Nephron (organoid): ENCODE measurements at regions not wholly inside any gene's neighbourhood (a gene's known extent, or its start where the extent isn't known, plus 50 kb on each side); places are given as distances from the start of the nearest gene placed in this dataset.

Experiments
- H3K27ac Mint-ChIP-seq, 3 experiments: 2 replicates each; pipeline ENCODE4 v1.8.0; 2020; ENCODE audit warnings: mixed read lengths in 3 of 3, mild to moderate bottlenecking in 2 of 3, moderate library complexity in 1 of 3
- H3K27me3 Mint-ChIP-seq: 2 replicates; pipeline ENCODE4 v1.8.0; 2021; ENCODE audit warnings: low read depth, mild to moderate bottlenecking, moderate library complexity, mixed read lengths
- H3K36me3 Mint-ChIP-seq: 2 replicates; pipeline ENCODE4 v1.8.0; 2020; ENCODE audit warnings: low read depth, mixed read lengths
- H3K4me1 Mint-ChIP-seq: 2 replicates; pipeline ENCODE4 v1.8.0; 2020; ENCODE audit warnings: mixed read lengths
- H3K4me3 Mint-ChIP-seq, 3 experiments: 2 replicates each; pipeline ENCODE4 v1.8.0; 2020; ENCODE audit warnings: mild to moderate bottlenecking in 3 of 3, mixed read lengths in 3 of 3, moderate library complexity in 2 of 3
- H3K9me3 Mint-ChIP-seq: 2 replicates; pipeline ENCODE4 v1.8.0; 2020; ENCODE audit warnings: mixed read lengths
- TF ChIP-seq, protein P1 (sequence below), 3 experiments: fragments of 200-600 bp; sonication (generic); IDR thresholded peaks; one replicate each; pipeline ENCODE4 v1.5.0; 2021; ENCODE audit warnings: antibody characterized with exemption in 3 of 3; ENCODE audit not compliant: unreplicated experiment in 3 of 3

DNA sequence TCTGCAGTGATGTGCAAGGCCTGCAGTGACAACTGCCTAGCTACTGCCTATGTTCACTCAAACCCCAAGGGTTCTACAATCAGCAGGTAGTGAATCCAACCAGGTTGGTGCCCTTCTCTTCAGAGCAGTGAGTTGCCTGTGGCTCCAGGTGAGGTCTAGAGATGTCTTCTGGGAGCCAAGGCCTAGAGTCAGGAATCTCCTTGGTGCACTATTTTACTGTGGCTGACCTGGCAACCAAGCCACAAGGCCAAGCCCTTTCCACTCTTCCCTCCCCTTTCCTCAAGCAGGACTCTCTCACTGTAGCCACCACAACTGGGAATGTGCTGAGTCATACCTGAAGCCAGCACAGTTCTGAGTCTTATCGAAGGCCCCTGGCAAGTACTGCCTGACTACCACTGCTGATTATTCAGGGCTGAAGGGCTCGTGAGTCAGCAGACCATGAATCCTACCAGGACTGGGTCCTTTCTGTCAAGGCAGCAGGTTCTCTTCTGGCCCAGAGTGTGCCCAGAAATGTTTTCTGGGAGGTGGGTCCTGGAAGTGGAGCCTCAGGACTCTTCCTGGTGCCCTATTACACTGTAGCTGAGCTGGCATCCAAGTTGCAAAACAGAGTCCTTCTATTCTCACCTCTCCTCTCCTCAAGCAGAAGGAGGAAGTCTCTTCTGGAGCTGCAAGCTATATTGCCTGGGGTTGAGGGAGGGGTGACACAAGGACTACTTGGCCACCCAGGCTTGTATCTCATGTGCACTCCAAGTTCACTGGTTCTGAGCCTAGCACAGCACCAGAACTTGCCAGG lies 111.6 kb downstream of the BTC start:
- H3K4me3 Mint-ChIP-seq: no peak overlapping the region
- no peaks in the 10 kb centered on the region for H3K4me1 Mint-ChIP-seq
- TF ChIP-seq, protein P1, sequence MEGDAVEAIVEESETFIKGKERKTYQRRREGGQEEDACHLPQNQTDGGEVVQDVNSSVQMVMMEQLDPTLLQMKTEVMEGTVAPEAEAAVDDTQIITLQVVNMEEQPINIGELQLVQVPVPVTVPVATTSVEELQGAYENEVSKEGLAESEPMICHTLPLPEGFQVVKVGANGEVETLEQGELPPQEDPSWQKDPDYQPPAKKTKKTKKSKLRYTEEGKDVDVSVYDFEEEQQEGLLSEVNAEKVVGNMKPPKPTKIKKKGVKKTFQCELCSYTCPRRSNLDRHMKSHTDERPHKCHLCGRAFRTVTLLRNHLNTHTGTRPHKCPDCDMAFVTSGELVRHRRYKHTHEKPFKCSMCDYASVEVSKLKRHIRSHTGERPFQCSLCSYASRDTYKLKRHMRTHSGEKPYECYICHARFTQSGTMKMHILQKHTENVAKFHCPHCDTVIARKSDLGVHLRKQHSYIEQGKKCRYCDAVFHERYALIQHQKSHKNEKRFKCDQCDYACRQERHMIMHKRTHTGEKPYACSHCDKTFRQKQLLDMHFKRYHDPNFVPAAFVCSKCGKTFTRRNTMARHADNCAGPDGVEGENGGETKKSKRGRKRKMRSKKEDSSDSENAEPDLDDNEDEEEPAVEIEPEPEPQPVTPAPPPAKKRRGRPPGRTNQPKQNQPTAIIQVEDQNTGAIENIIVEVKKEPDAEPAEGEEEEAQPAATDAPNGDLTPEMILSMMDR (IDR thresholded peaks at IDR 0.05; ENCODE audit: unreplicated experiment in 3 of 3): no peak
- H3K9me3 Mint-ChIP-seq: peaks cover 3% of the 10 kb centered on the region
- no peaks in the 10 kb centered on the region for H3K36me3 Mint-ChIP-seq
- H3K27me3 Mint-ChIP-seq: peaks cover 4% of the 10 kb centered on the region
- no peak overlapping the region for H3K27ac Mint-ChIP-seq

DNA sequence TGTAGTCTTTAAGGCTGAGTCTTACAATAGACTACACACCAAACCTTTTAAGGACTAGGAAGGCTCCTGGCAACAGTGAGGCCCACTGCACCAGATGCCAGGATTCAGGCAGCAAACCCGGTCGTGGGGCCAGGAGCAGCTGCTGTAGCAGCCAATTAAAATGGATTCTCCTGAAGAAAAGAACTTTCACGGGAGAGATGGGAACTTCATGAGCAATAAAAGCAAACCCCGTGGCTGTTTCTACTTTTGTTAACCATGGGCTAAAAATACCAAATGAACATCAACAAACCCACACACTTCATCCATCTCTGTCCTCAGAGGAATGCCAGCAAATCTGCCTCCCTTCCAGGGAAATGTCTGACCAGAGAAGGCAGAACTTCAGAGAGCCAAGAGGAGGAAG lies 101.4 kb downstream of the BTC start:
- Mint-ChIP-seq H3K4me1 (no peaks in the 10 kb centered on the region), H3K36me3 (no peaks in the 10 kb centered on the region), H3K4me3 (no peak overlapping the region), H3K27ac (peak overlapping the region in 1 of 3 experiments; percentile 20), H3K9me3 (no peaks in the 10 kb centered on the region), H3K27me3 (no peaks in the 10 kb centered on the region)
- TF ChIP-seq, protein P1 (IDR thresholded peaks at IDR 0.05; ENCODE audit: unreplicated experiment in 3 of 3): no peak
